Panc1 (cell line): ENCODE measurements at regions not wholly inside any gene's neighbourhood (a gene's known extent, or its start where the extent isn't known, plus 50 kb on each side); places are given as distances from the start of the nearest gene placed in this dataset.

Source experiments
- SIN3A ChIP-seq: IDR thresholded peaks from 2 replicates; pipeline ENCODE4 v1.6.1; 2012; ENCODE audit warnings: low read depth, mild to moderate bottlenecking, low read length, moderate library complexity, borderline replicate concordance; ENCODE audit not compliant: insufficient read depth
- TF ChIP-seq, protein P1 (sequence below): fragments of 450-650 bp; IDR thresholded peaks from 2 replicates; pipeline ENCODE4 v1.5.1; 2017; ENCODE audit warnings: mild to moderate bottlenecking
- TF ChIP-seq, protein P2 (sequence below), 2 experiments: IDR thresholded peaks; 2 replicates each; pipeline ENCODE4 v1.6.1; 2011 to 2012; ENCODE audit warnings: low read depth in 2 of 2, control low read depth in 1 of 2, low read length in 1 of 2, mild to moderate bottlenecking in 1 of 2, moderate library complexity in 1 of 2; ENCODE audit not compliant: insufficient read depth in 1 of 2

DNA sequence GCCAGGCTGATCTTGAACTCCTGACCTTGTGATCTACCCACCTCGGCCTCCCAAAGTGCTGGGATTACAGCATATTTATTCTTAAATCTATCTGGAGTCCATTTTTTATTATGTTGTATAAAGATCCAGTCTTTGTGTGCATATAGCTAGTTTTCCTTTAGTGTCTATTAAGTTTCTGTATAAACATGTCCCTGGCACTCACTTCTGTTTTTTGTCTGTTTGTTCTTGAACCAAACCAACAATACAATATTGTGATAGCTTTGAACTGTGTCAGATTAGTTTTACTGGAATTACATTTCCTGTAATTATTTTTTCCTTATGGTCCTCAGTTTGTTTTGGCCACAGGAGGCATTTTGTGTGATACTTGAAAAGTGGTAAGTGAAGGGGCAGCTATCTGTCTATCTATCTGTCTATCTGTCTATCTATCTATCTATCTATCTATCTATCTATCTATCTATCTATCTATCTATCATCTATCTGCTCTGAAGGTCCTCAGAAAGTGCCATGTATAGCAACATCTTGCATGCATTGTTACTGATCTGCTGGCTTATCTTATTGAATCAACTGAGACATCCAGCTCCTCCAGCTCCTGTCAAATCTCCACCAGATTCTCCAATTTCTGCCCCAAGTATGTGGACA, 70.9 kb upstream of the ACVR1 start:
- TF ChIP-seq, protein P1, sequence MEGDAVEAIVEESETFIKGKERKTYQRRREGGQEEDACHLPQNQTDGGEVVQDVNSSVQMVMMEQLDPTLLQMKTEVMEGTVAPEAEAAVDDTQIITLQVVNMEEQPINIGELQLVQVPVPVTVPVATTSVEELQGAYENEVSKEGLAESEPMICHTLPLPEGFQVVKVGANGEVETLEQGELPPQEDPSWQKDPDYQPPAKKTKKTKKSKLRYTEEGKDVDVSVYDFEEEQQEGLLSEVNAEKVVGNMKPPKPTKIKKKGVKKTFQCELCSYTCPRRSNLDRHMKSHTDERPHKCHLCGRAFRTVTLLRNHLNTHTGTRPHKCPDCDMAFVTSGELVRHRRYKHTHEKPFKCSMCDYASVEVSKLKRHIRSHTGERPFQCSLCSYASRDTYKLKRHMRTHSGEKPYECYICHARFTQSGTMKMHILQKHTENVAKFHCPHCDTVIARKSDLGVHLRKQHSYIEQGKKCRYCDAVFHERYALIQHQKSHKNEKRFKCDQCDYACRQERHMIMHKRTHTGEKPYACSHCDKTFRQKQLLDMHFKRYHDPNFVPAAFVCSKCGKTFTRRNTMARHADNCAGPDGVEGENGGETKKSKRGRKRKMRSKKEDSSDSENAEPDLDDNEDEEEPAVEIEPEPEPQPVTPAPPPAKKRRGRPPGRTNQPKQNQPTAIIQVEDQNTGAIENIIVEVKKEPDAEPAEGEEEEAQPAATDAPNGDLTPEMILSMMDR = no peak
- TF ChIP-seq, protein P2, sequence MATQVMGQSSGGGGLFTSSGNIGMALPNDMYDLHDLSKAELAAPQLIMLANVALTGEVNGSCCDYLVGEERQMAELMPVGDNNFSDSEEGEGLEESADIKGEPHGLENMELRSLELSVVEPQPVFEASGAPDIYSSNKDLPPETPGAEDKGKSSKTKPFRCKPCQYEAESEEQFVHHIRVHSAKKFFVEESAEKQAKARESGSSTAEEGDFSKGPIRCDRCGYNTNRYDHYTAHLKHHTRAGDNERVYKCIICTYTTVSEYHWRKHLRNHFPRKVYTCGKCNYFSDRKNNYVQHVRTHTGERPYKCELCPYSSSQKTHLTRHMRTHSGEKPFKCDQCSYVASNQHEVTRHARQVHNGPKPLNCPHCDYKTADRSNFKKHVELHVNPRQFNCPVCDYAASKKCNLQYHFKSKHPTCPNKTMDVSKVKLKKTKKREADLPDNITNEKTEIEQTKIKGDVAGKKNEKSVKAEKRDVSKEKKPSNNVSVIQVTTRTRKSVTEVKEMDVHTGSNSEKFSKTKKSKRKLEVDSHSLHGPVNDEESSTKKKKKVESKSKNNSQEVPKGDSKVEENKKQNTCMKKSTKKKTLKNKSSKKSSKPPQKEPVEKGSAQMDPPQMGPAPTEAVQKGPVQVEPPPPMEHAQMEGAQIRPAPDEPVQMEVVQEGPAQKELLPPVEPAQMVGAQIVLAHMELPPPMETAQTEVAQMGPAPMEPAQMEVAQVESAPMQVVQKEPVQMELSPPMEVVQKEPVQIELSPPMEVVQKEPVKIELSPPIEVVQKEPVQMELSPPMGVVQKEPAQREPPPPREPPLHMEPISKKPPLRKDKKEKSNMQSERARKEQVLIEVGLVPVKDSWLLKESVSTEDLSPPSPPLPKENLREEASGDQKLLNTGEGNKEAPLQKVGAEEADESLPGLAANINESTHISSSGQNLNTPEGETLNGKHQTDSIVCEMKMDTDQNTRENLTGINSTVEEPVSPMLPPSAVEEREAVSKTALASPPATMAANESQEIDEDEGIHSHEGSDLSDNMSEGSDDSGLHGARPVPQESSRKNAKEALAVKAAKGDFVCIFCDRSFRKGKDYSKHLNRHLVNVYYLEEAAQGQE (IDR thresholded peaks at IDR 0.05; ENCODE audit: insufficient read depth in 1 of 2, low read depth in 2 of 2, low read length in 1 of 2) = no peak
- TF ChIP-seq SIN3A = no peak
